ENCODE measurements at regions not wholly inside any gene's neighbourhood (a gene's known extent, or its start where the extent isn't known, plus 50 kb on each side); places are given as distances from the start of the nearest gene placed in this dataset.
A peak's percentile ranks its signal among the peaks of the same experiment; 100 is the strongest.

- no peak for DNase-seq
Observed at GRCh38 chr2:48108455-48108854, 202.2 kb upstream of the FBXO11 start.

GRCh38 chr2:48109491-48110204 is 203.3 kb upstream of the FBXO11 start:
- DNase-seq = no peak

GRCh38 chr2:48110492-48110891 is 204.0 kb upstream of the FOXN2 start:
- DNase-seq = no peak

- DNase-seq = no peak
Observed at GRCh38 chr2:48112911-48113680, 201.4 kb upstream of the FOXN2 start.

- no peak for DNase-seq
Observed at GRCh38 chr2:48113767-48114166, 200.7 kb upstream of the FOXN2 start.

- DNase-seq = no peak
Observed at GRCh38 chr2:48114256-48114655, 200.2 kb upstream of the FOXN2 start.

- DNase-seq = no peak
Observed at GRCh38 chr2:48116497-48116896, 198.0 kb upstream of the FOXN2 start.

- no peak for DNase-seq
Observed at GRCh38 chr2:48118895-48119294, 195.6 kb upstream of the FOXN2 start.

GRCh38 chr2:48120112-48120511 is 194.4 kb upstream of the FOXN2 start:
- no peak for DNase-seq

GRCh38 chr2:48120759-48121242 is 193.7 kb upstream of the FOXN2 start:
- no peak for DNase-seq

- DNase-seq = no peak
Observed at GRCh38 chr2:48122166-48122565, 192.3 kb upstream of the FOXN2 start.

- no peak for DNase-seq
Observed at GRCh38 chr2:48124592-48124991, 189.9 kb upstream of the FOXN2 start.

- no peak for DNase-seq
Observed at GRCh38 chr2:48126162-48126561, 188.3 kb upstream of the FOXN2 start.

GRCh38 chr2:48127612-48128191 is 186.8 kb upstream of the FOXN2 start:
- no peak for DNase-seq

- DNase-seq = no peak
Observed at GRCh38 chr2:48129293-48129950, 185.1 kb upstream of the FOXN2 start.

GRCh38 chr2:48131539-48132270 is 182.8 kb upstream of the FOXN2 start:
- no peak for DNase-seq

- no peak for DNase-seq
Observed at GRCh38 chr2:48132271-48132625, 182.2 kb upstream of the FOXN2 start.

- DNase-seq = no peak
Observed at GRCh38 chr2:48134704-48135103, 179.8 kb upstream of the FOXN2 start.

GRCh38 chr2:48135797-48136196 is 178.7 kb upstream of the FOXN2 start:
- DNase-seq = no peak

GRCh38 chr2:48137829-48138228 is 176.7 kb upstream of the FOXN2 start:
- DNase-seq = no peak

- DNase-seq = no peak
Observed at GRCh38 chr2:48138898-48139297, 175.6 kb upstream of the FOXN2 start.

GRCh38 chr2:48140586-48140985 is 173.9 kb upstream of the FOXN2 start:
- DNase-seq = no peak

- DNase-seq = peak; percentile 25
Observed at GRCh38 chr2:48144777-48145176, 169.7 kb upstream of the FOXN2 start.

All from NCI-H2029 treated with DMSO at 0.1 percent for 48 hours (cell line).